ENCODE measurements at regions not wholly inside any gene's neighbourhood (a gene's known extent, or its start where the extent isn't known, plus 50 kb on each side); places are given as distances from the start of the nearest gene placed in this dataset.

GRCh38 chr2:167506395-167506794 lies 618.1 kb downstream of the XIRP2 start:
- DNase-seq (ENCODE audit: low spot score), result no peak

GRCh38 chr2:167504695-167505094 lies 616.4 kb downstream of the XIRP2 start:
- DNase-seq (ENCODE audit: low spot score), result no peak

GRCh38 chr2:167504061-167504460 lies 615.8 kb downstream of the XIRP2 start:
- DNase-seq (ENCODE audit: low spot score), result no peak

- DNase-seq (ENCODE audit: low spot score), result no peak
Observed at GRCh38 chr2:167501618-167502017, 613.3 kb downstream of the XIRP2 start.

- DNase-seq (ENCODE audit: low spot score), result no peak
Observed at GRCh38 chr2:167493862-167494261, 605.6 kb downstream of the XIRP2 start.

GRCh38 chr2:167492486-167492885 lies 604.2 kb downstream of the XIRP2 start:
- no peak for DNase-seq (ENCODE audit: low spot score)

GRCh38 chr2:167491788-167492187 lies 603.5 kb downstream of the XIRP2 start:
- no peak for DNase-seq (ENCODE audit: low spot score)

GRCh38 chr2:167490455-167490854 lies 602.2 kb downstream of the XIRP2 start:
- no peak for DNase-seq (ENCODE audit: low spot score)

GRCh38 chr2:167489325-167489724 lies 601.0 kb downstream of the XIRP2 start:
- DNase-seq (ENCODE audit: low spot score), result no peak

- DNase-seq (ENCODE audit: low spot score), result no peak
Observed at GRCh38 chr2:167487728-167488127, 599.4 kb downstream of the XIRP2 start.

GRCh38 chr2:167484875-167485274 lies 596.6 kb downstream of the XIRP2 start:
- DNase-seq (ENCODE audit: low spot score), result no peak

GRCh38 chr2:167480986-167481309 lies 592.7 kb downstream of the XIRP2 start:
- DNase-seq (ENCODE audit: low spot score), result no peak

- DNase-seq (ENCODE audit: low spot score), result no peak
Observed at GRCh38 chr2:167480232-167480985, 592.1 kb downstream of the XIRP2 start.

GRCh38 chr2:167478196-167478595 lies 589.9 kb downstream of the XIRP2 start:
- DNase-seq (ENCODE audit: low spot score), result no peak

- DNase-seq (ENCODE audit: low spot score), result no peak
Observed at GRCh38 chr2:167475791-167476190, 587.5 kb downstream of the XIRP2 start.

- no peak for DNase-seq (ENCODE audit: low spot score)
Observed at GRCh38 chr2:167471734-167472133, 583.5 kb downstream of the XIRP2 start.

GRCh38 chr2:167471332-167471731 lies 583.1 kb downstream of the XIRP2 start:
- DNase-seq (ENCODE audit: low spot score), result no peak

- DNase-seq (ENCODE audit: low spot score), result no peak
Observed at GRCh38 chr2:167462379-167462778, 574.1 kb downstream of the XIRP2 start.

GRCh38 chr2:167454036-167454435 lies 565.8 kb downstream of the XIRP2 start:
- DNase-seq (ENCODE audit: low spot score), result no peak

GRCh38 chr2:167451496-167452289 lies 563.4 kb downstream of the XIRP2 start:
- DNase-seq (ENCODE audit: low spot score), result no peak

- no peak for DNase-seq (ENCODE audit: low spot score)
Observed at GRCh38 chr2:167450364-167450763, 562.1 kb downstream of the XIRP2 start.

- DNase-seq (ENCODE audit: low spot score), result no peak
Observed at GRCh38 chr2:167440382-167440781, 552.1 kb downstream of the XIRP2 start.

- no peak for DNase-seq (ENCODE audit: low spot score)
Observed at GRCh38 chr2:167438206-167438605, 549.9 kb downstream of the XIRP2 start.

Measured in mucosa of gallbladder (tissue), 1 donor.